Tibial nerve (tissue), 3 donors: ENCODE measurements at regions not wholly inside any gene's neighbourhood (a gene's known extent, or its start where the extent isn't known, plus 50 kb on each side); places are given as distances from the start of the nearest gene placed in this dataset.

ENCODE experiments used
- POLR2A ChIP-seq, 2 donors: fragments of 450-650 bp; IDR thresholded peaks; one replicate each; pipeline ENCODE4 v1.6.1; 2017; ENCODE audit warnings: antibody characterized with exemption in 2 of 2, mild to moderate bottlenecking in 2 of 2, moderate library complexity in 2 of 2
- TF ChIP-seq, protein P1 (sequence below), 5 experiments: fragments of 200-600 bp in 3 of 5; fragments of 450-650 bp in 2 of 5; sonication (generic) in 3 of 5; IDR thresholded peaks; one replicate each; pipeline ENCODE4 v1.5.1; 2016 to 2019; ENCODE audit warnings: antibody characterized with exemption in 5 of 5, mild to moderate bottlenecking in 3 of 5, moderate library complexity in 2 of 5

DNA sequence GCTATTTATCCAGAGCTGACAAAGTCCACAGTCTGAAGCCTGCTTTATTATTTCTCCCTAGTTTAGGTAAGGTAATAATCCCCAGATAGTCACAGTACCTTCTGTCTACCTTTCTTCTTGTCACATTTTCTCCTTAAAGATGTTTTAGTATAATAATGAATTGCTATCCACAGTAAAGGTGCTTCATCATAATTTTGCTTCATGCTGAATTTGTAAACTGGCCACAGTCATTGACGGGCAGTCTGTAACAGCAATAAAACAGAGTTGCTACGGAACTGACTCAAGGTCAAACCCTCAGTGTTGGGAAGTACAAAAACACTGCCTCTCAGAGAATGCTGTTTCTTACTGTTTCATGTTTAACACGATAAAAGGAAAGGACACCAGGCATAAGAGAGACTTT is 195.7 kb downstream of the ZNF608 start:
- TF ChIP-seq, protein P1, sequence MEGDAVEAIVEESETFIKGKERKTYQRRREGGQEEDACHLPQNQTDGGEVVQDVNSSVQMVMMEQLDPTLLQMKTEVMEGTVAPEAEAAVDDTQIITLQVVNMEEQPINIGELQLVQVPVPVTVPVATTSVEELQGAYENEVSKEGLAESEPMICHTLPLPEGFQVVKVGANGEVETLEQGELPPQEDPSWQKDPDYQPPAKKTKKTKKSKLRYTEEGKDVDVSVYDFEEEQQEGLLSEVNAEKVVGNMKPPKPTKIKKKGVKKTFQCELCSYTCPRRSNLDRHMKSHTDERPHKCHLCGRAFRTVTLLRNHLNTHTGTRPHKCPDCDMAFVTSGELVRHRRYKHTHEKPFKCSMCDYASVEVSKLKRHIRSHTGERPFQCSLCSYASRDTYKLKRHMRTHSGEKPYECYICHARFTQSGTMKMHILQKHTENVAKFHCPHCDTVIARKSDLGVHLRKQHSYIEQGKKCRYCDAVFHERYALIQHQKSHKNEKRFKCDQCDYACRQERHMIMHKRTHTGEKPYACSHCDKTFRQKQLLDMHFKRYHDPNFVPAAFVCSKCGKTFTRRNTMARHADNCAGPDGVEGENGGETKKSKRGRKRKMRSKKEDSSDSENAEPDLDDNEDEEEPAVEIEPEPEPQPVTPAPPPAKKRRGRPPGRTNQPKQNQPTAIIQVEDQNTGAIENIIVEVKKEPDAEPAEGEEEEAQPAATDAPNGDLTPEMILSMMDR (IDR thresholded peaks at IDR 0.05), result no peak
- TF ChIP-seq POLR2A (IDR thresholded peaks at IDR 0.05), result no peak
